ENCODE measurements at regions not wholly inside any gene's neighbourhood (a gene's known extent, or its start where the extent isn't known, plus 50 kb on each side); places are given as distances from the start of the nearest gene placed in this dataset.

- no peaks in the 10 kb centered on the region for H3F3A ChIP-seq (ENCODE audit: insufficient read depth, low read length)
- H3K9me3 ChIP-seq (replicated peaks; ENCODE audit: insufficient read depth, low read length): no peaks in the 10 kb centered on the region
- no peak overlapping the region for H3K4me3 ChIP-seq (ENCODE audit: low read length)
- H3K79me2 ChIP-seq (ENCODE audit: low read length): no peaks in the 10 kb centered on the region
- no peak overlapping the region for H3K4me2 ChIP-seq (ENCODE audit: low read depth, low read length)
- DNase-seq: no peak
- H3K36me3 ChIP-seq (replicated peaks; ENCODE audit: insufficient read depth, low read length): no peaks in the 10 kb centered on the region
- H2AFZ ChIP-seq (ENCODE audit: low read length): no peak overlapping the region
- no peak overlapping the region for H3K9ac ChIP-seq (ENCODE audit: low read length)
- no peaks in the 10 kb centered on the region for H3K4me1 ChIP-seq (ENCODE audit: low read length)
- H4K20me1 ChIP-seq (ENCODE audit: insufficient read depth, low read length): no peaks in the 10 kb centered on the region
- TF ChIP-seq EZH2phosphoT487 (IDR thresholded peaks at IDR 0.05; ENCODE audit: low read length) (no peak), EZH2 (optimal IDR thresholded peaks at IDR 0.05; ENCODE audit: low read depth, low read length) (no peak)
- TF ChIP-seq, protein P1, sequence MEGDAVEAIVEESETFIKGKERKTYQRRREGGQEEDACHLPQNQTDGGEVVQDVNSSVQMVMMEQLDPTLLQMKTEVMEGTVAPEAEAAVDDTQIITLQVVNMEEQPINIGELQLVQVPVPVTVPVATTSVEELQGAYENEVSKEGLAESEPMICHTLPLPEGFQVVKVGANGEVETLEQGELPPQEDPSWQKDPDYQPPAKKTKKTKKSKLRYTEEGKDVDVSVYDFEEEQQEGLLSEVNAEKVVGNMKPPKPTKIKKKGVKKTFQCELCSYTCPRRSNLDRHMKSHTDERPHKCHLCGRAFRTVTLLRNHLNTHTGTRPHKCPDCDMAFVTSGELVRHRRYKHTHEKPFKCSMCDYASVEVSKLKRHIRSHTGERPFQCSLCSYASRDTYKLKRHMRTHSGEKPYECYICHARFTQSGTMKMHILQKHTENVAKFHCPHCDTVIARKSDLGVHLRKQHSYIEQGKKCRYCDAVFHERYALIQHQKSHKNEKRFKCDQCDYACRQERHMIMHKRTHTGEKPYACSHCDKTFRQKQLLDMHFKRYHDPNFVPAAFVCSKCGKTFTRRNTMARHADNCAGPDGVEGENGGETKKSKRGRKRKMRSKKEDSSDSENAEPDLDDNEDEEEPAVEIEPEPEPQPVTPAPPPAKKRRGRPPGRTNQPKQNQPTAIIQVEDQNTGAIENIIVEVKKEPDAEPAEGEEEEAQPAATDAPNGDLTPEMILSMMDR (IDR thresholded peaks at IDR 0.05; ENCODE audit: low read length): no peak
- H3K27me3 ChIP-seq (replicated peaks; ENCODE audit: insufficient read depth, low read length): peaks cover 94% of the 10 kb centered on the region
- H3K27ac ChIP-seq (ENCODE audit: low read length): no peak overlapping the region
- no peaks in the 10 kb centered on the region for H3K9me2 ChIP-seq (replicated peaks; ENCODE audit: insufficient read depth, low read length)
Observed at GRCh38 chr20:50412069-50412468, 98.1 kb upstream of the PTPN1 start.

DNA sequence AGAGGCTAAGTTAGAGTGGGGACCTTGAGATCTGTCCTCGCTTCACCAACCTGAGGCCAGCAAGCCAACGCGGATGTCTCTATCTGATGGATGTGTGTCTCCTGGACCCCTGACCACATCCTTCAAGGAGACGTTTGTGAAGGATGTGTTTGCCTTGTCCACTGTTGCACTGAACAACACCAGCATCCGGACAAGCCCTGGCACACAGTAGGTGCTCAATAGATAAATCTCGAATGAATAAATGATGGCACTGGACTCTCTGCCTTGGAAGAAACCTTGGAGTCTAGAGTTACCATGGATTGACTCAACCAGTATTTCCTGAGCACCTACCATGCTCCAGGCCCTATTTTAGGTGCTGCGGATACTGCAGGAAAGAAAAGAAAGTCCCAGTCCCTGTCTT lies 97.7 kb upstream of the PTPN1 start:
- Histone ChIP-seq H3K27me3 (replicated peaks; ENCODE audit: insufficient read depth, low read length) (peaks cover 90% of the 10 kb centered on the region), H3K4me3 (ENCODE audit: low read length) (no peak overlapping the region), H4K20me1 (ENCODE audit: insufficient read depth, low read length) (no peaks in the 10 kb centered on the region), H3K9me3 (replicated peaks; ENCODE audit: insufficient read depth, low read length) (no peaks in the 10 kb centered on the region), H3K4me2 (ENCODE audit: low read depth, low read length) (no peak overlapping the region), H3K79me2 (ENCODE audit: low read length) (no peaks in the 10 kb centered on the region), H3K9ac (ENCODE audit: low read length) (no peak overlapping the region), H3K4me1 (ENCODE audit: low read length) (no peaks in the 10 kb centered on the region), H3K27ac (ENCODE audit: low read length) (no peak overlapping the region), H3K9me2 (replicated peaks; ENCODE audit: insufficient read depth, low read length) (no peaks in the 10 kb centered on the region), H2AFZ (ENCODE audit: low read length) (no peak overlapping the region), H3K36me3 (replicated peaks; ENCODE audit: insufficient read depth, low read length) (no peaks in the 10 kb centered on the region), H3F3A (ENCODE audit: insufficient read depth, low read length) (no peaks in the 10 kb centered on the region)
- TF ChIP-seq, protein P1 (IDR thresholded peaks at IDR 0.05; ENCODE audit: low read length): no peak
- TF ChIP-seq EZH2 (optimal IDR thresholded peaks at IDR 0.05; ENCODE audit: low read depth, low read length): no peak
- DNase-seq: no peak

DNA sequence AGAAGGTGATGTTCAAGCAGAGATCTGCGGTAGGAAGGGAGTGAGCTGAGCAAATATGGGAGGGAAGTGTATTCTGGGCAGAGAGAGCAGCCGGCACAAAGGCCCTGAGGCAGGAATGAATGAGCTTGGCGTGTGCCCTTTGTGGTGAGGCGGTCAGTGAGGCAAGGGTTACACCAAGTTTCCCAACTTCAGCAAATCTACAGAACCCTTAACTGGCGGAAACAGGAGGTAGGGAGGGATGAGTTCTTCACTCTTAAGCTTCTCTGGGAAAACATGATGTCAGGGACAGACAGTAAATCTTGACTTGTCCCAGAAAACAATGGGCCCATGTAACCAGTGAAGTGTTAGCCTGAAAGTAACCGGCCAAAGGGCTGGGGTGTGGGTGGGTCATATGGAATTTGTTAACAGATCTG lies 97.1 kb upstream of the PTPN1 start:
- Histone ChIP-seq H3K9me3 (replicated peaks; ENCODE audit: insufficient read depth, low read length) (no peaks in the 10 kb centered on the region), H3K4me3 (ENCODE audit: low read length) (no peak overlapping the region), H3K36me3 (replicated peaks; ENCODE audit: insufficient read depth, low read length) (no peaks in the 10 kb centered on the region), H3K27ac (ENCODE audit: low read length) (no peak overlapping the region), H3K9me2 (replicated peaks; ENCODE audit: insufficient read depth, low read length) (no peaks in the 10 kb centered on the region), H3K27me3 (replicated peaks; ENCODE audit: insufficient read depth, low read length) (peaks cover 84% of the 10 kb centered on the region), H3K79me2 (ENCODE audit: low read length) (no peaks in the 10 kb centered on the region), H2AFZ (ENCODE audit: low read length) (no peak overlapping the region), H3K4me2 (ENCODE audit: low read depth, low read length) (no peak overlapping the region), H4K20me1 (ENCODE audit: insufficient read depth, low read length) (no peaks in the 10 kb centered on the region), H3K9ac (ENCODE audit: low read length) (no peak overlapping the region), H3K4me1 (ENCODE audit: low read length) (no peaks in the 10 kb centered on the region), H3F3A (ENCODE audit: insufficient read depth, low read length) (no peaks in the 10 kb centered on the region)
- no peak for DNase-seq
- TF ChIP-seq EZH2phosphoT487 (IDR thresholded peaks at IDR 0.05; ENCODE audit: low read length): no peak
- no peak for TF ChIP-seq EZH2 (optimal IDR thresholded peaks at IDR 0.05; ENCODE audit: low read depth, low read length)

GRCh38 chr20:50415021-50415515 lies 95.1 kb upstream of the PTPN1 start:
- no peak for DNase-seq
- H4K20me1 ChIP-seq (ENCODE audit: insufficient read depth, low read length): no peaks in the 10 kb centered on the region
- H2AFZ ChIP-seq (ENCODE audit: low read length): no peak overlapping the region
- H3K4me3 ChIP-seq (ENCODE audit: low read length): no peak overlapping the region
- H3K27ac ChIP-seq (ENCODE audit: low read length): no peak overlapping the region
- H3K9me2 ChIP-seq (replicated peaks; ENCODE audit: insufficient read depth, low read length): no peaks in the 10 kb centered on the region
- TF ChIP-seq EZH2 (optimal IDR thresholded peaks at IDR 0.05; ENCODE audit: low read depth, low read length) (no peak), EZH2phosphoT487 (IDR thresholded peaks at IDR 0.05; ENCODE audit: low read length) (no peak)
- TF ChIP-seq, protein P1 (IDR thresholded peaks at IDR 0.05; ENCODE audit: low read length): no peak
- no peak overlapping the region for H3K9ac ChIP-seq (ENCODE audit: low read length)
- no peaks in the 10 kb centered on the region for H3K9me3 ChIP-seq (replicated peaks; ENCODE audit: insufficient read depth, low read length)
- no peaks in the 10 kb centered on the region for H3K4me1 ChIP-seq (ENCODE audit: low read length)
- H3K4me2 ChIP-seq (ENCODE audit: low read depth, low read length): no peak overlapping the region
- no peaks in the 10 kb centered on the region for H3F3A ChIP-seq (ENCODE audit: insufficient read depth, low read length)
- no peaks in the 10 kb centered on the region for H3K79me2 ChIP-seq (ENCODE audit: low read length)
- no peaks in the 10 kb centered on the region for H3K36me3 ChIP-seq (replicated peaks; ENCODE audit: insufficient read depth, low read length)
- peaks cover 83% of the 10 kb centered on the region for H3K27me3 ChIP-seq (replicated peaks; ENCODE audit: insufficient read depth, low read length)
